NCI-H146 treated with DMSO at 0.1 percent for 48 hours (cell line): ENCODE measurements at regions not wholly inside any gene's neighbourhood (a gene's known extent, or its start where the extent isn't known, plus 50 kb on each side); places are given as distances from the start of the nearest gene placed in this dataset.

Source experiments
- DNase-seq: peaks from one replicate; lab custom pipeline; 2025; ENCODE audit not compliant: unreplicated experiment; lab: John Stamatoyannopoulos, UW

GRCh38 chr2:120453635-120453998, 107.7 kb downstream of the INHBB start:
- DNase-seq: no peak

GRCh38 chr2:120454654-120455385, 108.9 kb downstream of the INHBB start:
- no peak for DNase-seq

GRCh38 chr2:120455390-120455789, 109.5 kb downstream of the INHBB start:
- DNase-seq: no peak

- no peak for DNase-seq
Measured at GRCh38 chr2:120456867-120457266, 110.9 kb downstream of the INHBB start.

GRCh38 chr2:120460511-120460910, 114.6 kb downstream of the INHBB start:
- no peak for DNase-seq

- DNase-seq: no peak
Measured at GRCh38 chr2:120461092-120461491, 115.2 kb downstream of the INHBB start.

- no peak for DNase-seq
Measured at GRCh38 chr2:120461546-120462537, 115.9 kb downstream of the INHBB start.

- no peak for DNase-seq
Measured at GRCh38 chr2:120463527-120463926, 117.6 kb downstream of the INHBB start.

- no peak for DNase-seq
Measured at GRCh38 chr2:120463996-120464395, 118.1 kb downstream of the INHBB start.

GRCh38 chr2:120464448-120464931, 118.6 kb downstream of the INHBB start:
- no peak for DNase-seq

GRCh38 chr2:120465012-120465700, 119.2 kb downstream of the INHBB start:
- no peak for DNase-seq

- DNase-seq: no peak
Measured at GRCh38 chr2:120465701-120465988, 119.7 kb downstream of the INHBB start.

GRCh38 chr2:120465989-120466703, 120.2 kb downstream of the INHBB start:
- peak; percentile 73 for DNase-seq

GRCh38 chr2:120466704-120467054, 120.7 kb downstream of the INHBB start:
- no peak for DNase-seq

GRCh38 chr2:120468136-120468535, 122.2 kb downstream of the INHBB start:
- DNase-seq: no peak

- DNase-seq: no peak
Measured at GRCh38 chr2:120469426-120469825, 123.5 kb downstream of the INHBB start.

GRCh38 chr2:120470041-120470965, 124.4 kb downstream of the INHBB start:
- DNase-seq: no peak

- DNase-seq: no peak
Measured at GRCh38 chr2:120471166-120471565, 125.2 kb downstream of the INHBB start.

- no peak for DNase-seq
Measured at GRCh38 chr2:120472031-120472430, 126.1 kb downstream of the INHBB start.

- DNase-seq: no peak
Measured at GRCh38 chr2:120472891-120473309, 127.0 kb downstream of the INHBB start.
